Myocyte (in vitro differentiated cells): ENCODE measurements at regions not wholly inside any gene's neighbourhood (a gene's known extent, or its start where the extent isn't known, plus 50 kb on each side); places are given as distances from the start of the nearest gene placed in this dataset.
"Not testable (repeated sequence)": the region's sequence is repeated elsewhere in the genome, so short reads cannot be mapped to it uniquely, and the experiment has no call there.

Experiments used
- DNase-seq: peaks from one replicate; pipeline ENCODE4 v3.0.0-alpha.2; 2012; ENCODE audit warnings: low read depth

DNA sequence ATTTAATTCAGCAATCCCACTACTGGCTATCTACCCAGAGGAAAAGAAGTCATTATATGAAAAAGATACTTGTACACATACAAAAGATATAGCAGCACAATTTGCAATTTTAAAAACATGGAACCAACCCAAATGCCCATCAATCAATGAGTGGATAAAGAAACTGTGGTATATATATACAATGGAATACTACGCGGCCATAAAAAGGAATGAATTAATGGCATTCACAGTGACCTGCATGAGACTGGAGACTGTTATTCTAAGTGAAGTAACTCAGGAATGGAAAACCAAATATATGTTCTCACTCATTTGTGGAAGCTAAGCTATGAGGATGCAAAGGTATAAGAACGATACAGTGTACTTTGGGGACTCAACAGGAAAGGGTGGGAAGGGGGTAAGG is 102.8 kb upstream of the KCNMA1 start:
- DNase-seq: not testable (repeated sequence)

DNA sequence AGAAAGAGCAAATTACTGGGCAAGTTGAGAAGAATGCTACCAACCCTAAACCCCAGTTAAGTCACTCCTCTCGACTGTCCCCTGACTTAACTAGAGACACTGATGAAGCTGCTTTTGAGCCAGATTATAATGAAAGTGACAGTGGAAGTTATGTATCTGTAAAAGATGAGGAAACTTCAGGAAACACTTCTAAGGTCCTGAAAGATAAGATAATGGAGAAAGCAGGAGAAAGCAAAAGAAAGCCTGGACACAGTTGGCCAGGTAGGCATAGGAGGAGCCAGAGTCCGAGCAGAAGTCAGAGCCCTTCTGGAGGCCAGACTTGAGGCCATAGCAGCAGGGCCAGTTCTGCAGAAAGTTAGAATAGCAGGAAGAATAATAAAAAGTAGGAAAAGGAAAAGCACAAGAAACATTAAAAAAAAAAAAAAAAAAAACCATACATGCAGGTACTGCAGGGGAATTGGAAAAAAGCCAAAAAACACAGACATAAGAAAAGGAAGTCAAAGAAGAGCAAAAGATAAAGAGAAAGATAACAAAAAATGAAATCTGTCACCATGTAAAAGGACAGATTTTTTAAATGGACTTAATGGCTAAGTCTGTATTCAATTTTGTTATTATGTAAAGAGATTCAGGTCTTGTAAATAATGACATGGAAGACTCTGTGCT is 101.0 kb upstream of the KCNMA1 start:
- DNase-seq: no peak

DNA sequence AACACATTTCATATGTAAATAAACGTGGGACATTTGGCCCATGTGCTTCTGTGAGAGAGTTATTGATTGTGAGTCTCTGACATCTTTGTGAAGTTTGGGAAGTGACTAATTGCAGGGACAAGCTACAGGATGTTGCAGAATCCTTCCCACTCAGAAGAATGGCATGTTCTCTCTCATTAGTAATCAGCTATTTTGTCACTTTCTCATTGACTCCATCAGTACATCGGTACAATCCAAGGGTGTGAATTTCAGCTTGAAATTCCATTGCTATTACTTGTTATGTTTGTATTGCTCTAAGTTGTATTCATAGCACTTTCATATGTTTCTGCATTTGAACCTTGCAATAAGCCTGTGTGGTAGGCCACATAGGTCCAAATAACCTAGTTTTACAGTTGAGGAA is 100.0 kb upstream of the KCNMA1 start:
- DNase-seq: peak; percentile 36

DNA sequence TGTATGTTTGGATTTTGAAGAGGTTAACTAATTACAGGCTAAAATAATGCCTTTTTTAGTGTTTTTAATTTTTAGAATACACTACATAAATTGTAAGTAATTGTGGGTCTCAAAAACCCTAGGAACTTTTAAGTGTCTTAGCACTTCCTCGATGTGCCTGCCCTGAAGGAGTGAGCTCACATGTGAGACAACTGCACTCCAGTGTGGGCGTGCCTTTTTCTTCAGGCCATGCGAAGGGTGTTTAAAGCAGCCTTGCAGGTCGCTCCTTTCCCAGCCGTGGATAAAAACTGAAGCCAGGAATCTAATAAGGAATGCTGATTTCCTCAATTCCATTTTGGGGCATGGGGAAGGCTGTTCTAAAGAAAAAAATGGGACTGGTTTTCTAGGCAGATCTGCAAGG is 97.5 kb upstream of the KCNMA1 start:
- not testable (repeated sequence) for DNase-seq

DNA sequence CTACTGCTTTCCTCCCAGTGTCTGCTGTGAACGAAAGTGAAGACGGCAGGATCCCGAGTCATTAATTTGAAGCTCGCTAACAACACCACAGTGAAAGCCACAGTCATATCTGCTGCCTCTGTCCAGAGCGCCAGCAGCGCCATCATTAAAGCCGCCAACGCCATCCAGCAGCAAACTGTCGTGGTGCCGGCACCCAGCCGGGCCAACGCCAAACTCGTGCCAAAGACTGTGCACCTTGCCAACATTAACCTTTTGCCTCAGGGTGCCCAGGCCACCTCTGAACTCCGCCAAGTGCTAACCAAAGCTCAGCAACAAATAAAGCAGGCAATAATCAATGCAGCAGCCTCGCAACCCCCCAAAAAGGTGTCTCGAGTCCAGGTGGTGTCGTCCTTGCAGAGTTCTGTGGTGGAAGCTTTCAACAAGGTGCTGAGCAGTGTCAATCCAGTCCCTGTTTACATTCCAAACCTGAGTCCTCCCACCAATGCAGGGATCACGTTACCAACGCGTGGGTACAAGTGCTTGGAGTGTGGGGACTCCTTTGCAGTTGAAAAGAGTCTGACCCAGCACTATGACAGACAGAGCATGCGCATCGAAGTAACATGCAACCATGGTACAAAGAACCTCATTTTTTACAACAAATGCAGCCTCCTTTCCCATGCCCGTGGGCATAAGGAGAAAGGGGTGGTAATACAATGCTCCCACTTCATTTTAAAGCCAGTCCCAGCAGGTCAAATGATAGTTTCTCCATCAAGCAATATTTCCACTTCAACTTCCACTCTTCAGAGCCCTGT is 94.8 kb upstream of the KCNMA1 start:
- DNase-seq: no peak

DNA sequence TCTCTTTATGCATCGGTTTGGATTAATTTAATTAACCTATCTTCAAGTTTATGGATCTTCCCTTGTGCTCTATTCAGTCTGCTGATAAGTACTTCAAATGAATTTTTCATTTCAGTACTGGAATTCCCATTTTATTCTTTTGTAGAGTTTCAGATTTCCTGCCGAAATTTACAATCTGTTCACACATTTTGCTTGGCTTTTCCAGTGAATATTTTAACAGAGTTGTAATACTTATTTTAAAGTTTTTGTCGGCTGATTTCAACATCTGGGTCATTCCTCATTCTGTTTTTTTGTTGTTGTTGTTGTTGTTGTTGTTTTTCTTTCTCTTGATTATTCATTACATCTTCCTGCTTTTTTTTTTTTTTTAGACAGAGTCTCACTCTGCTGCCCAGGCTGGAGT is 89.9 kb upstream of the KCNMA1 start:
- no peak for DNase-seq

DNA sequence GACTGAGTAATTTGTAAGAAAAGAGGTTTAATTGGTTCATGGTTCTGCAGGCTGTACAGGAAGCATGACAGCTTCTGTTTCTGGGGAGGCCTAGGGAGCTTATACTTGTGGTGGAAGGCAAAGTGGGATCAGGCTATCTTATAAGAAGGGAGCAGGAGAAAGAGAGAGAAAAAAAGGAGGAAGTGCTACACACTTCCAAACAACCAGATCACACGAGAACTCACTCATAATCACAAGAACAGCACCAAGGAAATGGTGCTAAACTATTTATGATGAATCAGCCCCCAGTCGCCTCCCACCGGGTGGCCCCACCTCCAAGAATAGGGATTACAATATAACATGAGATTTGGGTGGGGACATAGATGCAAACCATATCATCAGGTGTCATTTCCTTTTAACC is 89.1 kb upstream of the KCNMA1 start:
- DNase-seq: no peak

DNA sequence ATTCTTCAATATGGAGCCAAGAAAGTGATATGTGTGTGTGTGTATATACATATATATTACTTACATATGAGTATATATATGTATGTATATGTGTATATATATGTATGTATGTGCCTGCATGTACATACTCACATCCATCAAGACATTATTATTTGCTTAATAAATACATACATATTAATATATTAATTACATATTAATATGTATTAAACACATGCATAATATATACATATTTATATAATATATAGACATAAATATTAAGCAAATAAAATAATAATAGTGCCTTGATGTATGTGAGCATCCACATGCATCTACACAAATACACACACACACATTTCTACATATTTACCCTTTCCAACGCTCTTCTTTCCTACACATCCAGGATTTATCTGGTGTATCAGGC is 88.7 kb upstream of the KCNMA1 start:
- DNase-seq: no peak

DNA sequence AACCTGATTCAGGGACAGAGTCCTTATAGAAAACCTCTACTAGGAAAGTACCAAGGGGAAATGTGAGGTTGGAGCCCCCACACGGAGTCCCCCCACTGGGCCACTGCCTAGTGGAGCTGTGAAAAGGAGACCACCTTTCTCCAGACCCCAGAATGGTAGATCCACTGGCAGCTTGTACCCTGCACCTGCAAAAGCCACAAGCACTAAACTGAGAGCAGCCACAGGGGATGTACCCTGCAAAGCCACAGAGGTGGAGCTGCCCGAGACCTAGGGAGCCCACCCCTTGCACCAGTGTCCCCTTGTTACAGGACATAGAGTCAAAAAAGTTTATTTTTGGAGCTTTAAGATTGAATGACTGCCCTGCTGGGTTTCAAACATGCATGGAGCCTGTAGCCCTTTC is 87.2 kb upstream of the KCNMA1 start:
- DNase-seq: no peak

DNA sequence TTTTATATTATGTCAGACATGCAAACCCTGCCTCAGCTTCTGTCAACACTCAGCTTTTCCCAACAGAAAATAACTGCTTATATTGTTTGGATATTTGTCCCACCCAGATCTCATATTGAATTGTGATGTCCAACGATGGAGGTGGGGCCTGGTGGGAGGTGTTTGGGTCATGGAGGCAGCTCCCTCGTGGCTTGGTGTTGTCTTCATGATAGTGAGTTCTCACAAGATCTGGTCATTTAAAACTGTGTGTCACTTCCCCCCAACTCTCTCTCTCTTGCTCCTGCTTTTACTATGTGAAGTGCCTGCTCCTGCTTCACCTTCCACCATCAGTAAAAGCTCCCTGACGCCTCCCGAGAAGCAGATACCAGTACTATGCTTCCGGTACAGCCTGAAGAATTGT is 85.8 kb upstream of the KCNMA1 start:
- no peak for DNase-seq

DNA sequence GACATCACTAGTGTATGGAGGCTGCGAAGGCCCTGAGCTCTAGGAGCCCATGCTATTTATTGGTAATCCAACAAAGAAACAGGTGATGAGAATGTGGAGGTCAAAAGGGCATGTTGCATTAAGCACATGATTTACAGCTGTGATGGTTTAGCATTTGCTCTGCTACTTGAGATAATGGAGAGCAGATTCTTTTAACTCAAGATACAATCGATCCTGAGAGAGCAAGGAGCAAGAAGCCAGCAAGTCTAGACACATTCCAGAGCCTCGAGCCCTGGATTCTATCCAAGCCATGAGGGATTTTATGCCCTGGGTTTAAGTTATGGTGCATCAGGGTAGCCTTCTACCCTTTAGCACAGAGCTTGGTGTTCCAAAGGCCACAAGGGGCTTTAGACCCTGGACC is 85.3 kb upstream of the KCNMA1 start:
- peak; percentile 30 for DNase-seq

DNA sequence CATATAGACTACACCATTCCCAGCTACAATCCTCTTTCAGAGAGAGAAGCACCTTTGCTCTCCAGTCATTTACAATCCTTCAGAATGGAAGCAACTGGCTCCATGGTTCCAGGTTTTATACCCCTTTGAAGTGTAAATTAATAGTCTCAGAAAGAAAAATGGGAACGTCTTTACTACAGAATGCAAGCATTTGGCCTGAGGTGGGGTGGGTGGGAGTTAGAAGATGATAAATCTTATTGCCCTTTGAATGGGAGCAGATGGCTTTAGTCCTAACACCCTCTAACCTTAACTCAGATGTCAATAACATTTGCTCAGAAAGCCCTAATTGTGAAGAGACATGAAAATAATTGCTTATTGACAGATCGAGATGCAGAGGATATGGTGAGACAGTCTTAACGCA is 84.2 kb upstream of the KCNMA1 start:
- no peak for DNase-seq

DNA sequence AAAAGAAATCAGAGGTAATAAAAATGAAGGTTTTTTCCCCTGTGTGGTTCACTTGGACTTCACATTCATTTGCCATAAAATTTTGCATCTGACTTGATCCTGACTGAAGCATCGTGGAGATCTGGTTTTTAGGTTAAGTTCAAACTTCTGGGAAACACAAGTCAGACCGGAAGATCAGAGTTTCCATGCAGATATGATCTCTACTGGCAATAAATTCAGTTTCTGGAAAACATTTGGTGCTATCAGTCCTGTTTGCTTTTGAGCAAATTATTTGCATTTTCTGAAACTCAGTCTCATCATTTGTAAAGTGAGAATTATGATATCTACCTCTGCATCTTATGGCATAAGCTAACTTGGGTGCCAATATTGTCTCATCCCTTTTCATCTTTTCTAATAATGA is 81.3 kb upstream of the KCNMA1 start:
- no peak for DNase-seq

DNA sequence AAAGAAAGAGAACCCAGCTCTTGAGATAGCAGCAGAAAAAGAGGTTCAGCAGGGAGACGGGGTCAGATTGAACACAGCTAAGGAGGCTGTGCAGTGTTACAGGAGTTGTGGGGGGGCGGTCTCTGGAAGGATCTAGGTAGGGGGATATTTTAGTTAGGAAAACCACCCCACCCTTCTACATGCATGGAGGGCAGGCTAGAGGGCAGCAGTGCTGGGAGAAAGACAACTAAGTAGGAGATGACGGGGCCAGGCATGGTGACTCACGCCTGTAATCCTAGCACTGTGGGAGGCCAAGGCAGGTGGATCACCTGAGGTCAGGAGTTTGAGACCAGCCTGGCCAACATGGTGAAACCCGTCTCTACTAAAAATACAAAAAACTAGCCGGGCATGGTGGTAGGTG is 80.7 kb upstream of the KCNMA1 start:
- DNase-seq: not testable (repeated sequence)

DNA sequence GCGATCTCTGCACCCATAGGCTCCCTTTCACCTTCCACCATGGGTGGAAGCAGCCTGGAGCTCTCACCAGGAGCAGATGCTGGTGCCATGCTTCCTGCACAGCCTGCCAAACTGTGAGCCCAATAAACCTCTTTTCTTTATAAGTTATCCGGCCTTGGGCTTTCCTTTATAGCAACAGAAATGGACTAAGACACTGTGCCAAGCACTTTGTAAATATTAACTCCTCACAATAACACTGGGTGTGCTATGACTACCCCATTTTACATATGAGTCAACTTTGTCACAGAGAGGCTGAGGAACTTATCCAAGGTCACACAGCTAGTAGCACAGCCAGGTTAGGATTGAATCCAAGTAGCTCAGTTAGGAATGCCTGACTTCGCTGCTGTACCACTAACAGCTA is 79.7 kb upstream of the KCNMA1 start:
- no peak for DNase-seq

DNA sequence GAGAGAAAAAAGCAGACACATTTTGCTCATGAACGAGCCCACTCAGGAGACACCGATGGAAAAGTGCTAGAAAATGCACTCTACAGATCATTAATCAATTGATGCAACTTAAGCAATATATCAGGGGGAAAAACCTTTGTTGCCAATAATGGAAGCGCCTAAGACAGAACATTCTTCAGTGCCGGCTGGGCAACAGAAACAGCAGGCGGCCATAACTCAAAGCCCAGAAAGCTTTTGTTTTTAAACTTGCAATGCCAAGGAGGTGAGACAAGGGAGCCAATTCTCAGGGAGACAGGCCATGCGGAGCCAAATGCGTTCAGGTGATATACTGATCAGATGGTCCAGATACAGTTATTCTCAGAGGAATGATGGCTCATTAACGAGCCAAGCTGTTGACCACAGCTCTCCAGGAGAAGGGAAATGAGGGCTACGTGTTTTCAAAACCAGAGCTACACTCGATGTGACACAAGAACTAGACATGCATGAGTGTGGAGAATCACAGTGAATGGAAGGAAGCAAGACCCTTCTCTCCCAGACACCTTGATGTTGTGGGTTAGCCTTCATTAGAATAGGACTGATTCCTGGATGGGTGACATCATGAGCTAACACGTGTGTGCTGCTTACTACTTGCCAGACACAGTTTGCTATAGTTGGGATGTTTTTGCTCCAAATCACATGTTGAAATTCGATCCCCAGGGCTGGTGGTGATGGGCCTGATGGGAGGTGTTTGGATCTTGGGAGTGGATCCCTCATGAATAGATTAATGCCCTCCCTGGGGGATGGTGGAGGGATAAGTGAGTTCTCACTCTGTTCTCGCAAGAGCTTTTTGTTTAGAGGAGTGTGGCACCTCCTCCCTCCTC is 79.1 kb upstream of the KCNMA1 start:
- DNase-seq: no peak

DNA sequence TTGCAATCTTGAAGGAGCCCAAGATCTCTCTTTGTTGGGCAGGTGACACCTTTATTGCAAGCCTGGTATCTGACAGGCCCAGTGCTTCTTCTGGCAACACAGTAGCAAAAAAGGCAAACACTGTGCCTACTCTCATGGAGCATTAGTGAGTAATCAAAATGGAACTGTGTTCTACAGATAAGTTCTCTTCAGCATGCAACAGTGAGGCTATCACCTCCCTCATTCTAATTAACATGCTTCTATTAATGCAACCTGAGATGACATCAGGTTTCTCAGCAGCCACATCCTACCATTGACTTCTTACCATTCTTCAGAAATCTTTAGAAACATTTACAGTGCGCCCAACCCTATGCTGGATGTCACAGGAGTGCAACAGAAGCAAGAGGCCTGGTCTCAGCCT is 77.9 kb upstream of the KCNMA1 start:
- no peak for DNase-seq

DNA sequence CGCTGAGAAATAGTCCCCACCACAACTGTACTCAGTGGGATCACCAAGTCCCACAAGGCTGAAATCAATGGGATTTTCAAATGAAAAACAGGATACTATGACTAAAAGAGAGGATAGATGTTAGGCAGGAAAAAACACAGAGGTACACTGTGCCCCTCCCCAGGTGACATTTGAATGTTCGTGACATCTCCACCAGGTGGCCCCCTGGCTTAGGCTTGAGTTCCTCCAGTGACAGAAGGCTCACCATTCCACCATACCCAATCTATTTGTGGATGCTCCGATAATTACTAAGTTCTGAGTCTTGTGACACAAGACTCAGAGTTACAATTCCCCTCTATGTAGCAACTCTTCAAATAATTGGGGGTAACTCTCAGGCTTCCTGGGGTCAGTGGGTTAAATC is 77.5 kb upstream of the KCNMA1 start:
- DNase-seq: peak; percentile 32

DNA sequence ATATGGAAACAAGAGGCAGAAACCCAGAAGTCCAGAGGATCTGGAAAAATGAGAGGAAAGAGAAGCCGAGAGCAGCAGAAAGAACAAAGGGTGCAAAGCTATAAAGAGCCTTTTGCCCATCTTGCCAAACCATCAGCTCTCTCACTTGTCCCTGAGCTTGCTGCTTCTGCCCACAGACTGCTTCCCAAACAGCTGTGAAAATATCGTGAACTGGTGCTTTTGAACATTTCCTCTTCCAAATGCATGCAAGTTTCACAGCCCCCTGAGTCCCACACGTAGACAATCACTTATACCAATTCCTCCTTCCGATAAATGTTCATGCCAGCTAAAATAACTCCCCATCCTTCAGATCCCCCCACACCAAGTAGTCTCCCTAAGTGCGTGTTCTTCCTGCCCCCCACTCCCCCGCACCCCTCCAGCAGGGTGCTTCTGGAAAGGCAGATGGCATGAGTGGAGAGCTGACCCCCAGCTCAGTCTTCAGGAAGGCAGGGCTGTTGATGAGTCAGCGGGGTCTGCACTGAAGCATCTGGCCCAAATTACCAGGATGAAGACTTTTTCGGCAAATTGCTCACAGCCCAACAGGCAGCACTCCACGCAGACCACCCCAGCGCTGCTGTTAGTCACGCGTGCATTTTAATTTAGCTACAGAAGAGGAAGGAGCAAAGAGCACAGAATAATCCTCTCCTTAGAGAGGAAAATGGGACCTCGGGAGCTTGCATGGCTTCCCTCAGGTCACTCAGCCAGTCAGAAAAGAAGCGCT is 76.1 kb upstream of the KCNMA1 start:
- no peak for DNase-seq

DNA sequence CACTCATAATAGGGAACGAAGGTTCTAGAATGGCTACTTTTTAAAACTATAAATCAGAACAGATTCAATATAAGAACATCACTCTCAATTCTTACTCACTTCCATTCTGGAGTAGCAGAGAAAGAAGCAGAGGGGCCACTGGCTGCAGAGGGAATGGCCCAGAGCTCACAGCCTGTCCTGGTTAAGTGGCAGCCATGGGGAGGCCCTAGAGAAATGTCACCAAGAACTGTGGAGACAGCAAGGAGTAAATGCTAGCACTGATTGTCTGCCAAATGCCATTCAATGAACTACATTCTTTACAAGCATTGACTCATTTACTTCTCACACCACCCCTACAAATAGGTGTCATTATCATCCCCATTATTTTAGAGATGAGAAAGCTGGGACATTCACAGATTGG is 74.6 kb upstream of the KCNMA1 start:
- DNase-seq: no peak

DNA sequence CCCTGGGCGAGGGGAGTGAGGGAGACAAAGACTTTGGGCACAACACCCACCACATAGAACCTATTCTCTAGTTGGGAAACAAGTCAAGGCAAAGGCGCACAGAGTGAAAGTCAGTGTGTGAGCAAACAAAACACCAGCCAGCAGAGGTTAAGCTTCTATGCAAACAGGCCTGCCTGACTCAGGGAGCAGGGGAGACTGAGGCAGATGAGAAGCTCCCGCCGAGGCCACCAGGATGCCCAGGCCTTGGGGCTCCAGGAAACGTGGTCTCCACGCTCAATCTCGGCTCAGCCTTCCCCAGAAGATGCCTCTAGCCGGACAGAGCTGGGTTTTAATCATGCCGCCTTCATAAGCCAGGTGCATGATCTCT is 74.1 kb upstream of the KCNMA1 start:
- DNase-seq: no peak
